ENCODE measurements at regions not wholly inside any gene's neighbourhood (a gene's known extent, or its start where the extent isn't known, plus 50 kb on each side); places are given as distances from the start of the nearest gene placed in this dataset.

- H4K91ac ChIP-seq (ENCODE audit: low read depth, low read length, poor library complexity): no peak overlapping the region
Observed at GRCh38 chr2:220002699-220003098, 375.3 kb downstream of the SLC4A3 start.

GRCh38 chr2:220005362-220005761, 377.9 kb downstream of the SLC4A3 start:
- no peak overlapping the region for H2BK5ac ChIP-seq (ENCODE audit: low read length)
- H4K8ac ChIP-seq (ENCODE audit: low read depth, low read length): no peak overlapping the region
- H3K27me3 ChIP-seq (ENCODE audit: control insufficient read depth in 3 of 3, insufficient read depth in 3 of 3, low read depth in 1 of 3, low read length in 3 of 3): no peaks in the 10 kb centered on the region
- no peak overlapping the region for H2AFZ ChIP-seq (ENCODE audit: low read length)
- no peak overlapping the region for H3K14ac ChIP-seq (ENCODE audit: low read length)
- no peak overlapping the region for H3K9ac ChIP-seq (ENCODE audit: low read depth, low read length, poor library complexity)
- no peak overlapping the region for H3K4ac ChIP-seq (ENCODE audit: low read length)
- H3K18ac ChIP-seq (ENCODE audit: low read length): no peak overlapping the region
- no peak overlapping the region for H2AK5ac ChIP-seq (ENCODE audit: low read depth, low read length)
- WGBS, 2 donors (ENCODE audit: extremely low coverage in 2 of 2, insufficient read length in 2 of 2, insufficient replicate concordance in 1 of 2): no CpG with 5 or more reads among the region's 6 CpGs
- no peak overlapping the region for H3K23ac ChIP-seq (ENCODE audit: low read depth, low read length, poor library complexity)
- no peak overlapping the region for H3K27ac ChIP-seq (replicated peaks; ENCODE audit: low read length)
- no peak overlapping the region for H4K91ac ChIP-seq (ENCODE audit: low read depth, low read length, poor library complexity)
- no peaks in the 10 kb centered on the region for H3K36me3 ChIP-seq (replicated peaks in 1 of 2; ENCODE audit: control insufficient read depth in 2 of 2, insufficient read depth in 2 of 2, low read length in 2 of 2)
- H3K4me3 ChIP-seq (ENCODE audit: low read length in 2 of 2): no peak overlapping the region
- H3K4me1 ChIP-seq (ENCODE audit: control insufficient read depth in 2 of 2, insufficient read depth in 1 of 2, low read depth in 1 of 2, low read length in 2 of 2): peaks cover 0 to 17% of the 10 kb centered on the region in 2 donors
- no peaks in the 10 kb centered on the region for H3K79me1 ChIP-seq (ENCODE audit: low read depth, low read length)
- no peak overlapping the region for H2BK15ac ChIP-seq (ENCODE audit: low read length)
- no peak for DNase-seq (ENCODE audit: low spot score)
- no peaks in the 10 kb centered on the region for H3K9me3 ChIP-seq (replicated peaks in 1 of 2; ENCODE audit: control insufficient read depth in 2 of 2, insufficient read depth in 1 of 2, low read depth in 1 of 2, low read length in 2 of 2)
- H2BK120ac ChIP-seq (ENCODE audit: low read depth, low read length): no peak overlapping the region
- H3K4me2 ChIP-seq (ENCODE audit: insufficient read depth, low read length, poor library complexity, severe bottlenecking): no peak overlapping the region
- no peak overlapping the region for H2BK12ac ChIP-seq (ENCODE audit: low read length)

More at GRCh38 chr2:220002699-220003098, 375.3 kb downstream of the SLC4A3 start:
- H3K18ac ChIP-seq (ENCODE audit: low read length): no peak overlapping the region
- no peaks in the 10 kb centered on the region for H3K9me3 ChIP-seq (replicated peaks in 1 of 2; ENCODE audit: control insufficient read depth in 2 of 2, insufficient read depth in 1 of 2, low read depth in 1 of 2, low read length in 2 of 2)
- H2AFZ ChIP-seq (ENCODE audit: low read length): no peak overlapping the region
- no peak overlapping the region for H3K23ac ChIP-seq (ENCODE audit: low read depth, low read length, poor library complexity)
- H3K4me1 ChIP-seq (ENCODE audit: control insufficient read depth in 2 of 2, insufficient read depth in 1 of 2, low read depth in 1 of 2, low read length in 2 of 2): peaks cover 0 to 12% of the 10 kb centered on the region in 2 donors
- no peak overlapping the region for H2BK5ac ChIP-seq (ENCODE audit: low read length)
- no peak overlapping the region for H3K27ac ChIP-seq (replicated peaks; ENCODE audit: low read length)
- no peak overlapping the region for H3K9ac ChIP-seq (ENCODE audit: low read depth, low read length, poor library complexity)
- H3K36me3 ChIP-seq (replicated peaks in 1 of 2; ENCODE audit: control insufficient read depth in 2 of 2, insufficient read depth in 2 of 2, low read length in 2 of 2): no peaks in the 10 kb centered on the region
- H3K79me1 ChIP-seq (ENCODE audit: low read depth, low read length): no peaks in the 10 kb centered on the region
- H3K4ac ChIP-seq (ENCODE audit: low read length): no peak overlapping the region
- H2BK12ac ChIP-seq (ENCODE audit: low read length): no peak overlapping the region
- WGBS, 2 donors (ENCODE audit: extremely low coverage in 2 of 2, insufficient read length in 2 of 2, insufficient replicate concordance in 1 of 2): no CpG with 5 or more reads among the region's 3 CpGs
- DNase-seq (ENCODE audit: low spot score): no peak
- H3K27me3 ChIP-seq (ENCODE audit: control insufficient read depth in 3 of 3, insufficient read depth in 3 of 3, low read depth in 1 of 3, low read length in 3 of 3): no peaks in the 10 kb centered on the region
- H4K8ac ChIP-seq (ENCODE audit: low read depth, low read length): no peak overlapping the region
- H2BK15ac ChIP-seq (ENCODE audit: low read length): no peak overlapping the region
- H3K14ac ChIP-seq (ENCODE audit: low read length): no peak overlapping the region
- H2BK120ac ChIP-seq (ENCODE audit: low read depth, low read length): no peak overlapping the region
- H3K4me3 ChIP-seq (ENCODE audit: low read length in 2 of 2): no peak overlapping the region
- no peak overlapping the region for H2AK5ac ChIP-seq (ENCODE audit: low read depth, low read length)
- no peak overlapping the region for H3K4me2 ChIP-seq (ENCODE audit: insufficient read depth, low read length, poor library complexity, severe bottlenecking)

- DNase-seq (ENCODE audit: low spot score): no peak
- Histone ChIP-seq H2AFZ (ENCODE audit: low read length) (peak overlapping the region; percentile 40), H4K8ac (ENCODE audit: low read depth, low read length) (no peak overlapping the region), H3K4ac (ENCODE audit: low read length) (no peak overlapping the region), H3K23ac (ENCODE audit: low read depth, low read length, poor library complexity) (no peak overlapping the region), H3K4me1 (ENCODE audit: control insufficient read depth in 2 of 2, insufficient read depth in 1 of 2, low read depth in 1 of 2, low read length in 2 of 2) (peaks cover 0 to 17% of the 10 kb centered on the region in 2 donors), H3K27ac (replicated peaks; ENCODE audit: low read length) (no peak overlapping the region), H2BK15ac (ENCODE audit: low read length) (no peak overlapping the region), H4K91ac (ENCODE audit: low read depth, low read length, poor library complexity) (no peak overlapping the region), H3K14ac (ENCODE audit: low read length) (no peak overlapping the region), H3K9me3 (replicated peaks in 1 of 2; ENCODE audit: control insufficient read depth in 2 of 2, insufficient read depth in 1 of 2, low read depth in 1 of 2, low read length in 2 of 2) (no peaks in the 10 kb centered on the region), H3K27me3 (ENCODE audit: control insufficient read depth in 3 of 3, insufficient read depth in 3 of 3, low read depth in 1 of 3, low read length in 3 of 3) (no peaks in the 10 kb centered on the region), H3K79me1 (ENCODE audit: low read depth, low read length) (no peaks in the 10 kb centered on the region), H3K4me2 (ENCODE audit: insufficient read depth, low read length, poor library complexity, severe bottlenecking) (no peak overlapping the region), H3K4me3 (ENCODE audit: low read length in 2 of 2) (no peak overlapping the region), H3K9ac (ENCODE audit: low read depth, low read length, poor library complexity) (no peak overlapping the region), H3K36me3 (replicated peaks in 1 of 2; ENCODE audit: control insufficient read depth in 2 of 2, insufficient read depth in 2 of 2, low read length in 2 of 2) (no peaks in the 10 kb centered on the region), H2AK5ac (ENCODE audit: low read depth, low read length) (no peak overlapping the region), H2BK12ac (ENCODE audit: low read length) (no peak overlapping the region), H2BK5ac (ENCODE audit: low read length) (no peak overlapping the region), H3K18ac (ENCODE audit: low read length) (no peak overlapping the region), H2BK120ac (ENCODE audit: low read depth, low read length) (no peak overlapping the region)
- WGBS, 2 donors (ENCODE audit: extremely low coverage in 2 of 2, insufficient read length in 2 of 2, insufficient replicate concordance in 1 of 2): no CpG with 5 or more reads among the region's 8 CpGs
Observed at GRCh38 chr2:220006152-220006621, 378.8 kb downstream of the SLC4A3 start.

GRCh38 chr2:220011859-220012258, 384.4 kb downstream of the SLC4A3 start:
- H3K23ac ChIP-seq (ENCODE audit: low read depth, low read length, poor library complexity): no peak overlapping the region
- H2BK15ac ChIP-seq (ENCODE audit: low read length): no peak overlapping the region
- H3K14ac ChIP-seq (ENCODE audit: low read length): no peak overlapping the region
- no peak for DNase-seq (ENCODE audit: low spot score)
- H3K27ac ChIP-seq (replicated peaks; ENCODE audit: low read length): no peak overlapping the region
- no CpG with 5 or more reads among the region's 1 CpG for WGBS, 2 donors (ENCODE audit: extremely low coverage in 2 of 2, insufficient read length in 2 of 2, insufficient replicate concordance in 1 of 2)
- no peaks in the 10 kb centered on the region for H3K79me1 ChIP-seq (ENCODE audit: low read depth, low read length)
- H2BK5ac ChIP-seq (ENCODE audit: low read length): no peak overlapping the region
- H3K36me3 ChIP-seq (replicated peaks in 1 of 2; ENCODE audit: control insufficient read depth in 2 of 2, insufficient read depth in 2 of 2, low read length in 2 of 2): no peaks in the 10 kb centered on the region
- no peak overlapping the region for H3K18ac ChIP-seq (ENCODE audit: low read length)
- H3K27me3 ChIP-seq (ENCODE audit: control insufficient read depth in 3 of 3, insufficient read depth in 3 of 3, low read depth in 1 of 3, low read length in 3 of 3): no peaks in the 10 kb centered on the region
- no peak overlapping the region for H2BK120ac ChIP-seq (ENCODE audit: low read depth, low read length)
- H3K9me3 ChIP-seq (replicated peaks in 1 of 2; ENCODE audit: control insufficient read depth in 2 of 2, insufficient read depth in 1 of 2, low read depth in 1 of 2, low read length in 2 of 2): no peaks in the 10 kb centered on the region
- no peak overlapping the region for H3K9ac ChIP-seq (ENCODE audit: low read depth, low read length, poor library complexity)
- peaks cover 0 to 6% of the 10 kb centered on the region in 2 donors for H3K4me1 ChIP-seq (ENCODE audit: control insufficient read depth in 2 of 2, insufficient read depth in 1 of 2, low read depth in 1 of 2, low read length in 2 of 2)
- no peak overlapping the region for H4K8ac ChIP-seq (ENCODE audit: low read depth, low read length)
- no peak overlapping the region for H2AFZ ChIP-seq (ENCODE audit: low read length)
- H3K4me3 ChIP-seq (ENCODE audit: low read length in 2 of 2): no peak overlapping the region
- no peak overlapping the region for H2AK5ac ChIP-seq (ENCODE audit: low read depth, low read length)
- H2BK12ac ChIP-seq (ENCODE audit: low read length): no peak overlapping the region
- H3K4me2 ChIP-seq (ENCODE audit: insufficient read depth, low read length, poor library complexity, severe bottlenecking): no peak overlapping the region
- H3K4ac ChIP-seq (ENCODE audit: low read length): no peak overlapping the region
- H4K91ac ChIP-seq (ENCODE audit: low read depth, low read length, poor library complexity): no peak overlapping the region

All from neuronal stem cell (in vitro differentiated cells).